HG02840 (cell line): ENCODE measurements at regions not wholly inside any gene's neighbourhood (a gene's known extent, or its start where the extent isn't known, plus 50 kb on each side); places are given as distances from the start of the nearest gene placed in this dataset.

Experiments used
- ATAC-seq: cut with Tn5 transposase; IDR thresholded peaks from one replicate; pipeline ENCODE4 v1.9.1; 2021; ENCODE audit warnings: mild to moderate bottlenecking, moderate library complexity, moderate number of reproducible peaks; ENCODE audit not compliant: unreplicated experiment, low FRiP score

GRCh38 chr11:15859411-15859810 is 496.9 kb downstream of the SOX6 start:
- no peak for ATAC-seq

- no peak for ATAC-seq
These were observed 495.1 kb downstream of the SOX6 start for GRCh38 chr11:15861256-15861655.

GRCh38 chr11:15863411-15863810 is 492.9 kb downstream of the SOX6 start:
- ATAC-seq = no peak

GRCh38 chr11:15864026-15864805 is 492.1 kb downstream of the SOX6 start:
- ATAC-seq = no peak

- no peak for ATAC-seq
These were observed 490.9 kb downstream of the SOX6 start for GRCh38 chr11:15865212-15865987.

GRCh38 chr11:15867871-15868270 is 488.5 kb downstream of the SOX6 start:
- no peak for ATAC-seq

GRCh38 chr11:15870911-15871310 is 485.4 kb downstream of the SOX6 start:
- no peak for ATAC-seq

GRCh38 chr11:15871904-15872626 is 484.3 kb downstream of the SOX6 start:
- ATAC-seq = no peak

GRCh38 chr11:15873501-15873900 is 482.8 kb downstream of the SOX6 start:
- no peak for ATAC-seq

GRCh38 chr11:15874704-15875103 is 481.6 kb downstream of the SOX6 start:
- no peak for ATAC-seq

- no peak for ATAC-seq
These were observed 481.0 kb downstream of the SOX6 start for GRCh38 chr11:15875393-15875792.

- ATAC-seq = no peak
These were observed 480.4 kb downstream of the SOX6 start for GRCh38 chr11:15875943-15876342.

GRCh38 chr11:15878756-15879155 is 477.6 kb downstream of the SOX6 start:
- ATAC-seq = no peak

- ATAC-seq = no peak
These were observed 476.1 kb downstream of the SOX6 start for GRCh38 chr11:15880291-15880690.

GRCh38 chr11:15882876-15883454 is 473.4 kb downstream of the SOX6 start:
- ATAC-seq = no peak

GRCh38 chr11:15883455-15883920 is 472.9 kb downstream of the SOX6 start:
- no peak for ATAC-seq

GRCh38 chr11:15884141-15884540 is 472.2 kb downstream of the SOX6 start:
- no peak for ATAC-seq

GRCh38 chr11:15884777-15885540 is 471.4 kb downstream of the SOX6 start:
- ATAC-seq = no peak

GRCh38 chr11:15885854-15886253 is 470.5 kb downstream of the SOX6 start:
- ATAC-seq = no peak

- no peak for ATAC-seq
These were observed 470.0 kb downstream of the SOX6 start for GRCh38 chr11:15886299-15886698.
